SIG-M5 treated with dmso at 0.1 percent for 504 hours (cell line): ENCODE measurements at regions not wholly inside any gene's neighbourhood (a gene's known extent, or its start where the extent isn't known, plus 50 kb on each side); places are given as distances from the start of the nearest gene placed in this dataset.
"Not testable (repeated sequence)": the region's sequence is repeated elsewhere in the genome, so short reads cannot be mapped to it uniquely, and the experiment has no call there.

Experiments
- DNase-seq: peaks from one replicate; lab custom pipeline; 2025; ENCODE audit not compliant: unreplicated experiment; lab: John Stamatoyannopoulos, UW

DNA sequence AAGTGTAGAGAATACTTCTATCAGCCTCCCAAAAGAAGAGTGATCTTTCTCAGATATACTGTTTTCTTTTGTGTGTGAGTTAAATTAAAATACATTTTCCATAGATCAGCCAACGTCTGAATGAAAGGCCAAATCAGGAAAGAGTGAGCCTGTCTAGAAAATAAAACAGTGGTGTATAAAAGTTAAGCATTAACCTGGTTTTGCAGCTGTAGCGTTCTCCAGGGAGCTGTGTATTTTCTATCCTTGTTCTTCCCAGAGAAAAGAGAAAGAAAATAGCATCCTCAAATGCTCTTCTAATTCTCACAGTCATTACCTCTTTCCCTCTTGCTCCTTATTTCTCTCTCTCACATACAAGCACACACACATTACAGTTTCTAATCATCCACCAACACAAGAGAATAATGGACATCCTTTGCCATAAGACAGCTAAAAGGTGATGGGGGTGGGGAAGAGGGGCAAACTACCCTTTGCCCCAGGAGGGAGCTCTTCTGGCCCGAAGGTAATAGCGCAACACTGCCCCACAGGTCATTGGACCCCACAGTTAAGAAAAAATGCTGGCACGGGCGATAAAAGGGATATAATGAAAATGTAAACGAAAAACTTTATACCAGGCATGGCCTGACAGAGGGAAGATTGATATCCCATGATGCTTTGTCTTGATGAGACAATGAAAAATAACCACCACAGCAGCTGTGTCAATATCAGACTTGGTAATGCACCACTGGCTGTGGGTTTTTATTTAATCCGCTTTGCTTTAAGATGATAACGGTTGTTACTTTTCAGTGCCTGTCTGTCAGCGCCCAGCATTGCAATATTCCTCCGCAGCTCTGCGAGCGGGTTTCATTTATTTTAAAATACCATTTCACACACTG is 150.3 kb downstream of the NUF2 start:
- DNase-seq: no peak

- DNase-seq: no peak
Observed at GRCh38 chr1:163472651-163473248, 151.0 kb downstream of the NUF2 start.

DNA sequence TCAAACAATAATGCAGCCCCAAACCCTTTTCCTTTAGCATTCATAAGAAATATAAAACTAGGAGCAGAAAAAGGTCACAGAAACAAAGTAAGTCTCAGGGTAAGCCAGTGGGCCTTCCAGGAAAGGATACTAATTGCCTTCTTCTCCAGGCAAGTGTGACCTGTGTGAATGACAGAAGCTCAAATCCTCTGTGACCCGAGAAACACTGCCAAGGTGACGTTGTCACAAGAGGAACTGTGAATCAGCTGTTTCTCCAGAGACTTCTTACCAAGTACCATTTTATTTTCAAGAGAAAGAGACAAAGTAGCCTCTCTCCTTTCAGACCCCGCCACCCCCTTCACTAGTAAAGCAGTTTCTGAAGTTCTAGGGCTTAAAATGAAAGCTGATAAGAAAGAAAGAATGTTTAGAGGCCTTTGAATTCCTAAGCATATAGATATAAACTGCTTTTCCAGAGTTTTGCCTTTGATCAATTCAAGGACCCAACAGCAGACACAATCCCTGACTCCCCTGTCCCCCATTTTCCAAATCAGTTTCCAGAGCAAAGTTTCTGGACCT is 155.6 kb downstream of the NUF2 start:
- no peak for DNase-seq

GRCh38 chr1:163498391-163499330 is 176.9 kb downstream of the NUF2 start:
- not testable (repeated sequence) for DNase-seq

- DNase-seq: no peak
Observed at GRCh38 chr1:163504331-163504978, 182.7 kb downstream of the NUF2 start.

- DNase-seq: no peak
Observed at GRCh38 chr1:163509114-163509513, 187.4 kb downstream of the NUF2 start.

DNA sequence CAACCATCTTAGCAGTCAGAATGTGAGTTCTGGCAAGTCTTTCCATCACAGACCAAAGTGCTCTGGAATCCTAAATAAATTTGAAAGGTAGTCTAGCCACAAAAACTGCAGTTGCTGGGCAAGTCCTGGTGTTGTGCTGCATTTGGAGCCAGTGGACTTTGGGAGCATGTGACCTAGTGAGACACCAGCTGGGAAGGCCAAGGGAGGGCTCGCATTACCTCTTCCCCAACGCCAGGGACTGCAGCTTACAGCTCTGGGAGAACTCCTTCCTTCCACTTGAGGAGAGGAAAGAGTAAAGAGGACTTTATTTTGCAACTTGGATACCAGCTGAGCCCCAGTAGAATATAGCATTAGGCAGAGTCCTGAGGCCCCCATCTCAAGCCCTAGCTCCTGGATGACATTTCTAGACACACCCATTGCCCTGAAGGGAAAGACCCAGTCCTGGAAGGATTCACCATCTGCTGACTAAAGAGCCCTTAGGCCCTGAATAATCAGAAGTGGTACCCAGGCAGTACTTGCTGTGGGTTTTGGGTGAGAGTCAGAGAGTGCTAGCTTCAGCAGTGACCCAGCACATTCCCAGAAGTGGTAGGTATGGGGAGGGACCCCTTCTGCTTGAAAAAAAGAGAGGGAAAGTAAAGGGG is 190.7 kb downstream of the NUF2 start:
- no peak for DNase-seq

- no peak for DNase-seq
Observed at GRCh38 chr1:163523375-163524029, 201.7 kb downstream of the NUF2 start.

DNA sequence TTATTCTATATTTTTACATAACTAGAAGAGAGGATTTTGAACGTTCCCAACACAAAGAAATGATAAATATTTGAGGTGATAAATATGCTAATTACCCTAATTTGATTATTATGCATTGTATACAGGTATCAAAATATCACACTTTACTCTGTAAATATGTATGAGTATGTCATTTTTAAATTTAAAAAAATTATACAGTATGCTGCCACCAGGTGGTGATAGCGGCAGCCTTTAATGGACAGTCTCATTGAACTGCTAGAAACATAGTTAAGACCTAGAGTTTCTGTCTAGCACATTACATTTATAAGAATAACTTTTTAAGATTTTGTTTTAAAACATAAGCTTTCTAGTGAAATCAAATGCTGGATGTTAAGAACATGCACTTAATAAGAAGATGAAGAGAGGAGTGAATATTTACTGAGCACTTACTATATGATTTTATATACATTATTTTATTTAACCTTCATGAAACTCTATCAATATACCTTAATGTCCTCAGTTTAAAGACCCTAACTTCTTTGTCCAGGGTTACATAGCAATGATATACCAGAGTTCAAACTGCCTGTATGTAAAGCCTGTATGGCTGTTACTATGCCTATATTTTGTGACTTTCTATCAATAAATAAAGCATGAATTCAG is 207.1 kb downstream of the NUF2 start:
- no peak for DNase-seq

- no peak for DNase-seq
Observed at GRCh38 chr1:163531345-163531744, 209.6 kb downstream of the NUF2 start.

GRCh38 chr1:163535401-163535800 is 213.6 kb downstream of the NUF2 start:
- no peak for DNase-seq

- peak; percentile 33 for DNase-seq
Observed at GRCh38 chr1:163535807-163536206, 214.1 kb downstream of the NUF2 start.

- DNase-seq: no peak
Observed at GRCh38 chr1:163537809-163538208, 216.1 kb downstream of the NUF2 start.

GRCh38 chr1:163538667-163539066 is 216.9 kb downstream of the NUF2 start:
- DNase-seq: no peak

GRCh38 chr1:163540727-163541126 is 219.0 kb downstream of the NUF2 start:
- DNase-seq: no peak

DNA sequence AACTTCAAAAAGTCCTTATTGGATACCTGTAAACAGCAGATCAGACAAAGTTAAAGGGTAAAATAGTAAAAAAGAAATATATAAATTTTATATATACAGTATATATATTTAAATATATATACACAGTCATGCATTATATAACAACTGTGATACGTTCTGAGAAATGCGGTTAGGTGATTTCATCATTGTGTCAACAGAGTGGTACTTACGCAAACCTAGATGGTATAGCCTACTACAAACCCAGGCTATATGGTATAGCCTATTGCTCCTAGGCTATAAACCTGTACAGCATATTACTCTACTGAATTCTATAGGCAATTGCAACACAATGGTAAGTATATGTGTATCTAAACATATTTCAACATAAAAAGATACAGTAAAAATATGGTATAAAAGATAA is 222.7 kb downstream of the NUF2 start:
- peak; percentile 35 for DNase-seq

- DNase-seq: no peak
Observed at GRCh38 chr1:163558162-163558561, 236.4 kb downstream of the NUF2 start.

GRCh38 chr1:163561580-163562295 is 240.0 kb downstream of the NUF2 start:
- no peak for DNase-seq

DNA sequence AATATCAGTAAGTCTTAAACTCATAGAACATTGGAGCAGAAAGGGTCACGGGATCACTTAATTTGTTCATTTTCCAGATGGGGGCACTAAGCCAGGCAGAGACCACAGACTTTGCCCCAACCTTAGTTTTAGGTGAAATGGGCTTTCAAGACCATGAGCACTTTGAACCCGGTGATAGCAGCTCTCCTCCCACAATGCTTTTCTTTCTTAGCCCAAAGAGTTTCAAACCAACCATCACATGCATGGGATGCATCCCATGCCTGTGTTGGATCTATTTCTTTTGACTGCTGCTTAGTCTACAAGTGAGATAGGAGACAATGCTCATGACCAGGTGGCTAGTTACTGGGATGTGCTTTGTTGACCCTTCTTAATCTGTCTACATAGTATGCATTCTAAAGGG is 240.6 kb downstream of the NUF2 start:
- no peak for DNase-seq
